Fibroblast of mammary gland (primary cell): ENCODE measurements at regions not wholly inside any gene's neighbourhood (a gene's known extent, or its start where the extent isn't known, plus 50 kb on each side); places are given as distances from the start of the nearest gene placed in this dataset.

Experiments
- DNase-seq: peaks from one replicate; pipeline ENCODE4 v3.0.0-alpha.2; 2010; ENCODE audit warnings: low read depth
- H3K4me3 ChIP-seq: 2 replicates; pipeline ENCODE4 v1.5.1; 2011; ENCODE audit warnings: low read depth, mild to moderate bottlenecking, low read length, moderate library complexity; ENCODE audit not compliant: control insufficient read depth
- CTCF ChIP-seq: conservative IDR thresholded peaks from 2 replicates; pipeline ENCODE4 v1.5.1; 2011; ENCODE audit warnings: low read depth, low read length, inconsistent platforms; ENCODE audit not compliant: control insufficient read depth, insufficient read depth

DNA sequence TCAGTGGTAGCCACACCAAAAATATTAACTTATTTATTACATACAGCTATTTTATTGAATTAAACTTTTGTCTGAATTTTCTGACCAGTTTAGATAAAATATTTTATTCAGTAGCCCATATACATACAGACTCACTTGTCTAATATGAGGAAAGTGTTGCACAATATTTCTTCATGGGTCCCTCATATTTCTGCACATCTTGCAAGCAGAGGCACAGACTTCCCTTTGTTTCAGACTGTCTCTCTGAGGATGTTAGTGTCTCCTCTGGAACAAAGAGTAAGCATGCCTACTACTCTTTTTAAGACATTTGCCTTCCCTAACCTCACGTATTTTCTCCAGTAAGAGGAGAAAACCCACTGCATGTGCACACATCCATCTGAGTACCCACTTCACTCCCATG, 81.2 kb downstream of the OR5AK2 start:
- TF ChIP-seq CTCF, result no peak
- peak; percentile 35 for DNase-seq

DNA sequence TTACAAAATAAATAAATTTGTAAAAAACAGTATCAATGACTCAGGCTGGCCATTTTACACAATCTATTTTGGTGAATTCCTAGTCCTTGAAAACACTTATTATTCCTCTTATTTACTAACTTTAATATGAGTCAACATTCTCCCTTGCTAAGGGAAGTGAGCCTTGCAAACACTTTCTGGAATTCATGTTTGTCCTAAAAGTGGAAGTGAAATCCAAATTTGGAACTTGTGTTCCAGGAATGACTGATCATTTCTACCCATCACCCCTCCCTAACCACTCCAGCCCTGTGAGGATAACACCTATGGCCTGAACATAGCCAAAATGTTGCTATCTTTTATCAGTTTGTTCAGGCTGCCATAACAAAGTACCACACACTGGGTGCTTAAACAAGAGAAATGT, 83.1 kb downstream of the OR5AK2 start:
- peak; percentile 83 for DNase-seq
- no peak for TF ChIP-seq CTCF
- no peak overlapping the region for H3K4me3 ChIP-seq

More for the DNA sequence above, 81.2 kb downstream of the OR5AK2 start:
- no peak overlapping the region for H3K4me3 ChIP-seq

- peak; percentile 99 for DNase-seq
- no peak for TF ChIP-seq CTCF
- H3K4me3 ChIP-seq, result no peak overlapping the region
These were observed 83.9 kb downstream of the OR5AK2 start for GRCh38 chr11:57072640-57073039.

- DNase-seq, result peak; percentile 35
- no peak overlapping the region for H3K4me3 ChIP-seq
- no peak for TF ChIP-seq CTCF
These were observed 84.4 kb downstream of the OR5AK2 start for GRCh38 chr11:57073128-57073527.

GRCh38 chr11:57081356-57081755, 92.6 kb downstream of the OR5AK2 start:
- TF ChIP-seq CTCF, result no peak
- no peak for DNase-seq

GRCh38 chr11:57082125-57082524, 93.4 kb downstream of the OR5AK2 start:
- no peak for DNase-seq
- no peak for TF ChIP-seq CTCF

More at GRCh38 chr11:57081356-57081755, 92.6 kb downstream of the OR5AK2 start:
- H3K4me3 ChIP-seq, result no peak overlapping the region

More at GRCh38 chr11:57082125-57082524, 93.4 kb downstream of the OR5AK2 start:
- no peak overlapping the region for H3K4me3 ChIP-seq
